Left renal cortex interstitium (tissue), 4 donors: ENCODE measurements at regions not wholly inside any gene's neighbourhood (a gene's known extent, or its start where the extent isn't known, plus 50 kb on each side); places are given as distances from the start of the nearest gene placed in this dataset.
A peak's percentile ranks its signal among the peaks of the same experiment; 100 is the strongest.

Experiments
- DNase-seq, 4 donors: peaks; one replicate each; pipeline ENCODE4 v3.0.0-alpha.2; 2013; ENCODE audit warnings: low read depth in 4 of 4, low spot score in 2 of 4, missing footprints in 1 of 4

DNA sequence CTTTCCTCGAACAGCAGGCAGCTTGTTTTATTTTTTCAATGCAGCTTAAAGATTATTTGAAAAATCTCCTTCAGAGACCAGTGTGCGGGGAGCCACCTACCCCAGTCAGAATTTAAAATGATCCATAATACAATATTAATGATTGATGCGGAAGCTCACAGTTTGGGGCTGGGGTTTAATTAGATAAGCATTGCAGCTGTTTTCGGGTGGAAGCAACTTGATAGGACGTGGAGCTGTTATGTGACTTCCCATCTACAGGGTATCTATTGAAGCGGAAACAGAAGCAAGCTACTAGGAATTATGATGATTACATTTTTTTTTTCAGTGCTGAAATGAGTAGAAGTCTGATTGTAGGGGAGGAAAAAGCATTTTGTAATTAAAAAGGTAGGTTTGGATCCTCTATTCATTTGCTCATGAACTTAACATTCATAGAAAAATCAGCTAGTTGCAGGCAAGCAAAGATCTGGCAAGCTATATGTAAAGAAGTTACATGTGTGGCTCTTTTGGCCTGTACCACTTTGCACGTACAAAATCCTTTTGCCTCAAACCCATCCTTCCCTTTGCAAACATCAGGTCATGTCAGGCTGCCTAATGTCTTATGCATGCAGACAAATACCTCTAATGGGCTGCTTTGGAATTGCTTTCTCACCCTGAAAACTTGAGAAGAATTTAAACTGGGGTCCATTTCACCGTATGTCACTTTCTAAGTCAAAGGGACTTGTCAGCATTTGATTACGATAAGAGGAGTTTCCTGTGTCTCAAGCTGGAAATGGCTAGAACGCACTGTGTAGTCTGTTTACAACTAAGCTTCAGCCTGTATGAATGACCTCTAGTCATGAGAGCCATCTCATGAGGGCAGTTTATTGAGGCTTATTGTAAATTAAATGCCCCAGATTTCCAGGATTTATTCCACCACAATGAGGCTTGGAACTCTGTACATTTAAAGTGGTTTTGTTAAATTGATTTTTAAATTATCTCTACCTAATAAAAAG lies 267.1 kb upstream of the TMTC4 start:
- no peak for DNase-seq

DNA sequence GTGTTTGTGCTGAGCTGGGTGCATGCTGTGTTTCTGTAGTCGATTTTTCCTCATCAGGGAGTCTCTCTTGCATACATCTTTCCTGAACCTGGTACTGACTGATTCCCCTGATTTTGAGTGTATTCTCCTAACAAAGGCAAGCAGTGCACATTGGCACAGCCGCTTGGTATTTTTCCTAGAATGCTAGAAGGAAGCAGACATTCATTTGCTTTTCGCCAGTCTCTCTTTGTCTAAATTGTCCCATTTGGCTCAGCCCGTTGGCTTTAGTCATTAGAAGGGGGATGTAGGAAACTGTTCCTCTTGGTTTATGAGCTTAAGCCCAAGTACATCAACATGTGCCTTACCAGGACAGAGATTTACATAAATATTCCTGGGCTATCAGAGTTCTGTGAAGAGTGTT lies 266.1 kb upstream of the TMTC4 start:
- no peak for DNase-seq

DNA sequence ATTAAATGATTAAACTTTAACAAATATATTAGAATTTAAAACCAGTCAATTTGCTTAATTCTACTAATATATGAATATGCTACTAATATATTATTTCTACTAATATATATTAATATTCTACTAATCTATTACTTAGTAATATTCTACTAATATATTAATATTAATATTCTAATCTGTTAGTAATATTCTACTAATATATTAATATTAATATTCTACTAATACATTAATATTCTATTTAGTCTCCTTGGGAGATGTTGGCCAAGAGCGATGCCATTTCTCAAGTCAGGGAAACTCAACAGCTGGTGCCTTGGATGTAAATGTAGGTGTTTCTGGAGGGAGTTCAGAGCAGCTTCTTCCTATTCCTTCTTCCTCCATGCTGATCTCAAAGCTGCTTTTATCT lies 259.2 kb upstream of the TMTC4 start:
- DNase-seq, result no peak

DNA sequence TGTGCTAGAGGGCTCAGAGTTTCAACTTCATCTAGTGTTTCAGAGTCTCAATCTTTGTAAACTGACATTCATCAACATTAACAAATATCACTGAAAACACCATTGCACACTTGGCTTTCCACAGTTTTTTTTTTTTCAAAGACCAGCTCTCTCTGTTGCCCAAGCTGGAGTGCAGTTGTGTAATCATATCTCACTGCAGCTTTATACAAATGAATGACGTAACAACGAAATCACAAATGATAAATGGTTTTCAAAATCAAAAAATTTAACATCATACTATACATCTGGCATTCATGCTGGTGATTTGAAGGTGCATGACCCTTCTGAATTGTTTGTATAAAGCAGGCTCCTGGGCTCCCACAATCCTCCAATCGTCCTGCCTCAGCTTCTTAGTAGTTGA lies 248.0 kb upstream of the TMTC4 start:
- no peak for DNase-seq

DNA sequence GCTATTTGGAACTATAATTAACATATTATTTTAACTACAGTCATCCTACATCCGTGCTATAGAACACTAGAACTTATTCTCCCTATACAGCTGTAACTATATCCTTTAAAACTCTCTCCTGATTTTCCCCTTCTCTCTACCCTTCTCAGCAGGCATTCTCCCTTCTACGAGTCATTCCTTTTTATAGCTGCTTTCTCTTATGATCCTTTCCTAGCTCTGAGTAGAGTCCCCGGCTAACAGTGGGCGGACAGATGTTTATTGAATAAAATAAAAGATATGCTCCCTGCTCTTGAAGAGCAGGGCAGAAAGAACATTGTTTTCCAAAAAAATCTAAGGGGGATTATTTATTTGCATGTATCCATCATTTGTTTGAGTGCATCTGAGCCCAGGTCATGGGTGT lies 246.5 kb upstream of the TMTC4 start:
- DNase-seq, result no peak

DNA sequence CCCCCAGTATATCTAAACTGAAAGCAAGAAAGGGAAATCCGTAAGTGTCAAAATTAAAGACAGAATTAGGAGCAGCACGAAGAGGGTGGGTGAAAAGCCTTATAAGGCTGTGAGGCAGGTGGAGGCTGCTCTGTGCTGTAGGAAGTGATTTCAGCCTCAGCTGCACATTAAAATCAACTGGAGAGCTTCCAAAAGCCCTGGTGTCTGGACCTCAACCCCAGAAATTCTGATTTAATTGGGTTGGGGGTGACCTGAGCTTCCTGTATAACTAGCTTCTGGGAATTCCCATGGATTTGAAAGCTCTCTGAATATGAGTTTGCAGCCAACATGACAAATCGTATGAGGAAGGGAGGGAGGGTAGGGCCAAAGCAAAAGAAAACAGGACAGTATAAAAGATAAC lies 242.4 kb upstream of the TMTC4 start:
- no peak for DNase-seq

DNA sequence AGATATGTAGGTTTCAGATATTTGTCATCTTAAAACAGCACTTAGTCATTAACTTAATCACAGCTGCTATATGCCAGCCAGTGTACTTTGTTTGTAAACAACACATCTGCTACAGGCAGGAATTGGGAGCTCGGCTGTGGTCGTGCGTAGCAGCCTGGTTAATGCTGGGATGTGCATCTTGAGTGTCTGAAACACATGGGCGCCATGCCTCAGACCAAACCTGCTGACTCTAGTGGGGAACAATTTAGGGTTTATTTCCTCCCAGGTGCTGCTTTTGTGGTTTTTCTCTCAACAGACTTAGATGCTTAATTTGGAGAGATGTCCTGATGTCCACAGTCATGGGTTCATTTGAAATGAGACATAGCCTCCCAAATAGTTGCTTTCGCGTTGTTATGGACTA lies 238.5 kb upstream of the TMTC4 start:
- no peak for DNase-seq

DNA sequence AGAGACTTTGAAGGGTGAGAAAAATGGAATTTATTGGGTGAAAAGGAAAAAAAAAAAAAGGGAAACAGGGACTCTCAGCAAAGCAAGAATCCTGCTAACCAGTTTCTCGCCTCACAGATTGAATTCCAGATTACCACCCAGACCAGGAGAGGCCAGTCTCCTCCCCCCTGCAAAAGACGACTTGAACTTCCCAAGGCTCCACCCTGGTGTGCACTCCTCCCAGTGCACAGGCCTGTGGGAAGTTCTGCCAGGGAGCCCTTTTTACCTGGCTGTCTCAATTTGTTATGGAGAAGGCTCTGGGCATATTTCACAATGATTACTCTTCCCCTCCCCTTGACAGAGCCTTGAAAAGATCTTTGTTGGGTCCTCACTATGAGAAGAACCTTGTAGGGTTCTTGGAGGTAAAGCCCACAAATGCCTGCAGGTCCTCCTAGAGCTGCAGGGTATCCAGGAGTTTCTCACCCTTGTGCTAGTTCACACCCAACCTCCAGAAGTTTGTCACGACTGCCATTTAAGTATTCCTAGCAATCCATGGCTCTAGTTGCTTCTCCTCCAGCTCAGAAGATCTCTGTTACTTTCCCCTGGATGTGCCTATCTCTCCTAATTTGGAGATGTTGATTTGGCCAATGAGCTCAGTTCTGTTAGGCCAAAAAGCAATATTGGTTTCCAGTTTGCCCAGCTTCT lies 229.8 kb upstream of the TMTC4 start:
- no peak for DNase-seq

DNA sequence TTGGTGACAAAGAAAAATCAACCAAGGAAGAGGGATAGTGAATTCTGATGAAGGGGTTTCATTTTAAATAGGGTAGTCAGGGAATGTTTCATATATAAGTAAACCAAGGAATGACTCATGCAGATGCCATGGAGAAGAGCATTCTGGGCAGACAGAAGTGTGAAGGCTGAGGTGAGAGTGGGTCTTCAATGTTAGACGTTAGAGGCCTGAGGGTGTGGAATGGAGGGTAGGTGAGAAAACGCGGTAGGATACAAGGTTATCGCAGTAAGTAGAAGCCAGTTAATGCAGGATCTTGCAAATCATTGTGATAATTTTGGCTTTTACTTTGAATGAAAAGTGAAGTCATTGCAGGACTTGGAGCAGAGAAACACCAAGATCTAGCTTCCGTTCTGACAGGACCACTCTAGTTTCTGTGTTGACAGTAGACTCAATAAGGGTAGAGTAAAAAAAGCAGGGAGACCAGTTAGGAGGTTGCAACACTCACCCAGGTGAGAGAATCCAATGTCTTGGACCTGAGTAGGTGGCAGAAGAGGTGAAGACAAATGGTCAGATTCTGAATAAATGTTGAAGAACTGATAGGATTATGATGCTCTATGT lies 225.2 kb upstream of the TMTC4 start:
- no peak for DNase-seq

DNA sequence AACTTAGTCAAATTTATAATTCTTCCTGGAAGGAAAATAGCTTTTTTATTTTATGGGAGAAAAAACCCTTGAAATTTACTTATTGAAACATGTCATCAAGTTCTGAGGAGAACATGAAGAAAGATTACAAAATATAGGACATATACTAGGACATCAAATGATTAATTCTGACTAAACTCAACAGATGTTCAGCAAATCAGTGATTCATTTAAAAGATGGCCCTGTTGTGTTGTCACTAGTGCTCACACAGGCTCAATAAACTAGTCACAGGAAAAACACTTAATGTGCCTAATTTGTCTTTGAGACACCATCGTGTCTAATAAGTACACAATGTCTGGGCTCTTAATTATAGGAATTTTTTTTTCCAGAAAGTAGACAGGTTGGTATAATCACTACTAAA lies 223.8 kb upstream of the TMTC4 start:
- DNase-seq, result no peak

DNA sequence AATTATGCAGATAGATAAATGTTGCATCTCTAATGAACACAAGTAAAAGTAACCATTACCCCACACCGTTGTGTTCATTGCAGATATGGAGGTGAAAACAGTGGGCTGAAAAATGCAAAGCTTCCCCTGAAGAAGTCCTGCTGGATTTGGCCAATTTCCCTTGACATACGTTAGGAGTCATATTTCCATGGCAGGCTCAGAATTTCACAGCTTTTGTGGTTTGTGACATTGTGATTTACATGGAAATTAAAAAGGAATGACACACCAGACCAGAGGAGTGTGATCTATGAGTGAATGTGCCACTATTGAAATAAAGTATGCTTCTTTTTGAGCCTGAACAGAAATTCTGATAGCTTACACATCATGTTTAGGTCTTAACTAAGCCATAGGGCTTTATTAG lies 221.1 kb upstream of the TMTC4 start:
- DNase-seq, result no peak

DNA sequence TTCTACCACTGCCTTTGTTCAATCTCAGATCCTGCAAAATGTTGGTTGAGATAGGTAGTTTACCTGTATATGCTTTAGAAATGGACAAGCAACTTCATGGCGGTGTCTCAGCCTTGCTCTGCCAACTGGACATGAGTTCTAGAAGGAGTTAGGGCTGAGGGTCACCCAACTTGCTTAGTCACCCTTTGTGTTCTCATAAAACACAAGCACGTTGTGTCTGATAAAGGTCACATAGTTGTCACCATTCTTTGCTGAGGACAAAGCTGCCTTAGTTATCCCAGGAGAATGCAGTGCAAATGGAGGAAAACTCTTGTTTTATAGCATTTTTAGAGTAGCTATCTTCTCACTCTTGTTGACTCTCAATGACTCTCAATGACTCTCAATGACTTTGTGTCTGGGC lies 218.4 kb upstream of the TMTC4 start:
- no peak for DNase-seq

DNA sequence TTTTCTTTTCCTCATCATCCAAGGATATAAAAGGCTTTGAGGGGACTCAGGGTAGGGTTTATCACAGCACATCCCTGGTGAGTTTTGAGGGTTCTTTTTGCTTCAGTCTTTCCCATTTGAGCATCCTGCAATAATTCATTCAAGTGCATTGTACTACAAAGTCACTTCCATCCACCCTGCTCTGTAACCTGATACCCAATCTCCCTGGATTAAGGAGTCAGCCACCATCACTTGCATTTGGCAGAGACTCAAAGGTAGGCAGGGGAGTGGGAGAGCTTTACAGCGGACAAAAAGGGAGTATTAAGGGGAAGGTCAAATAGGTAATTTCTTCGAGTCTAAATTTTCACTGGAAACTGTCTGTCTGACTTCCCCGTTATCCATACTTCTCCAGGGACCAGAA lies 216.1 kb upstream of the TMTC4 start:
- DNase-seq, result peak in 1 of 4 donors; percentile 2

DNA sequence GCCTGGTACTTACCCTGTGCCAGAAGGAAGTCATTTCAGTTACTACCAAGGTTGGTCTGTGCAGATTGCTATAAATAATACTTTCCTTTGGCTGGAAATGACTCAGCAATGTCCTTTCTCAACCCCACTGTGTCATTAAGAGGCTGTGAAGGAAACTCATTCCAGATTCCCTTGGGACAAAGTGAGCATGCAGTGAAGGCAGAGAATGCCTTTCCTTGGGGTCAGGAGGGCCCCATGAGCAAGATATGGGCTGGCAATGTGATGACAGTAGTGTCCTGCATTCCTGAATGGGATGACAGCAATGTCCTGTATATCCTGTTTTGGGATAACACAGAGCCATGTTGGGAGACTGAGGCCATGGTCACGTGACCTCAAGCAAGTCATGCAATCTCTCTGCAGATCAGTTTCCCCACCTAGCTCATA lies 213.1 kb upstream of the TMTC4 start:
- no peak for DNase-seq

DNA sequence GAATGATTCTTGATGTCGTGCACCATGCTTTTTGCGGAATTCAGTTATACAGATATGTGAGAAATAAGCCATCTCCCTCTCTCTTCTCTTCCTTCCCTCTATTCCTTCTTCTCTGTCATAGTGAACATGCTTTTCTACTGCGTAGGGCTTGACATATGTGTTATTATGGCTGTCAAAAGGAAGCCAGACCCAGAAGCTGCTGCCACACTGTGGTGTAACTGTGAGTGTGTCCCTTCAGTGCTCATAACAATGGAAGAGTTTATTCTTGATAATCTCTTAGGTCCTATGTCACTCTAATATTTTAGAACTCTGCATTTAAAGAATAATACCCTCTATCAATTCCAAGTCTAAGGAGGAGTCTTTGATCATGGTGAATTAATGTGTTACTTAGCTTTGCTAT lies 208.9 kb upstream of the TMTC4 start:
- no peak for DNase-seq

DNA sequence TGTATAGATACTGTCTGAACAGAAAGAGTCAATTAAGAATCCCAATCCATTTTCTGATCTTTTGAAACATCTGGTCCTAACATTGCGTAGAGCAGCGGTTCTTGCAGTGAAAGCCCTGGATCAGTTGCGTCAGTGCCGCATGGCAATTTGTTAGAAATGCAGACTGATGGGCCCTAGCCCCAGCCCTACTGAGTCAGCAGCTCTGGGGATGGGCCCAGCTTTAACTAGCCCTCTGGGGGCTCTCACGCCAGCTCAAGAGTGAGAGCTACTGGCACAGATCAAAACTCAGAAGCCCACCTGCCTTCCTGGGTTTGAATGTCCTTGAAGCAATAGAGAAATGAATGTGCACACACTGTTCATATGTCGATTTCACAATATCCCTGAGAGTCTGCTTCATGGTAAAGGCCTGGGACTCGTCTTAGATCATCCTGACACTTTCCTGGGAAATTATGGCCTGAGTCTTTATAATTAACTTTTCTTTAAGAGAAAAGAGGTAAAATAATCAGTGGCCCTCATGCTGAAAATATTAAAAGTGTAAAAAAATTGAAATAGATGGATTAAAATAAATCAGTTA lies 206.8 kb upstream of the TMTC4 start:
- DNase-seq, result no peak

DNA sequence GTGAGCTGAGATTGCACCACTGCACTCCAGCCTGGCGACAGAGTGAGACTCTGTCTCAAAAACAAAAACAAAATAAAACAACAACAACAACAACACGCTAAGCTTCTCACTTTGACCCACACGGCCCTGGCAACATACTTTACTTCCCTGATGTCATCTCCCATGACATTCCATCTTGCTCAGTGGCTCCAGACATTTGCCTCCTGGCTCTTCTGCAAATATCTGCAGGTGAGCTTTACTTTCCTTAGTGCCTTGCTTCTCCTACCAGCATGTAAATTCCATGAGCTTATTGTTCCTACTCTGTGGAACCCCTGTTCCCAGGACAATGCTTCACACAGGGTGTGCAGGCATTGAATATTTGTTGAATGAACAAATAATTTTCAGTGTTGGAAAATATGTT lies 205.6 kb upstream of the TMTC4 start:
- DNase-seq, result no peak

DNA sequence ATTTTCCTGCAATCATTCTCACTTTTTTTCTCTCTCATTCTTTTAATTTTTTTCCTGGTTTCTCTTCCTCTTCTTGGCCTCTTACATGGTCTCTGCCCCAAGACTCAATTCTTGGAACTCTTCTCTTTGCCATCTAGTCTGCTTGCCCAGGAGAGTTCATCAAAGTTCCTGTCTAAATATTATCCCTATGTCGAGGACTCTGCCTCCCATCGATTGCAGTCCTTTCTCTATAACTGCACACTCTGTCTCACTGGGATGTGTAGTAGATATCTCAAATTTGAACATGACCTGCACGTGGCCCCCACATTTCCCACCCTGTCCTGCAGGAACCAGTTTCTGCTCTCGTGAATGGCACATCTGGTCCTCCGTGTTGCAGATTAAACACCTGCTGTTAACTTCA lies 204.7 kb upstream of the TMTC4 start:
- DNase-seq, result no peak

DNA sequence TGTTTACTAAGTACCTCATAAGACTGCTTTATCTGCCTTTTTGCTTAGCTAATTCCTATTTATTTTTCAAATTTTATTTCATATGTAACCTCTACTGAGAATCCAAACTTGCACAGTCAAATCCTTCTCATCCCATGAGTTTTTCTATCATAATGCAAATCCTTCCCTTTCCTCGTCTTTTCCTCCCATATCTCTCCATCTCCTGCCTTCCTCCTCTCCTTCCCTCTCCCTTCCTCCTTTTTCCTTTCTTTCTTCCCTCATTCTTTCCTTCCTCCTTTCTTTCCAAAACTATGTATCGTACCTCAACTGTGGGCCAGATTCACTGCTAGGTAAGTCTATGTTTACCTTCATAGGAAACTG lies 201.4 kb upstream of the TMTC4 start:
- no peak for DNase-seq

DNA sequence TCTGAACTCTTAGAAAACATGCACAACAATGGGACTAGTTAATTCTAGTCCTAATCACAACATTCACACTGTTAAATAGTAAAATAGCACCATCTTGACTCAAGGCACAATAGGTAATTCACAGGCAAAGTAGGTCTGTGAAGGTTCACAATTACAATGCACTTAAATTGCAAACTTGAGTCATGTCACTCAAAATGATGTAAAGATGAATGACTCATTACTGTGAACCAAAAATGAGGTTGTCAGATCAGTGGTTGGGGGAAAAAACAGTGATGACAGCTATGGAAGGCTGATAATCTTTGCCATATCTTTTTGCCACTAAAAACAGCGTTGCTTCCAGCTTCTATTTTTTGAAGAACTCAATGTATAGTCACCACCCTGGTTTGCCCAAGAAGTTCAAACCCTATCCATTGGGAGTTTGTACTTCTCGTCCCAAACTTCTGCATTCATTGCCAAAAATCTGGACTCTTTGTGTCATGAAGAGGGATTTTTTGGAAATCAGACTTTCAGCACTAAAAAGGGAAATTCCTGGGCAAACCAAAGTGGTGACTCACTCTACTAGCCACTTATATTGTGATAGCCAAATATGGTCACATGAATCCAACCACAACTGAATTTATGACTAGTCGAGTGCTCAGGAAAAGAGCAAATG lies 200.9 kb upstream of the TMTC4 start:
- no peak for DNase-seq

DNA sequence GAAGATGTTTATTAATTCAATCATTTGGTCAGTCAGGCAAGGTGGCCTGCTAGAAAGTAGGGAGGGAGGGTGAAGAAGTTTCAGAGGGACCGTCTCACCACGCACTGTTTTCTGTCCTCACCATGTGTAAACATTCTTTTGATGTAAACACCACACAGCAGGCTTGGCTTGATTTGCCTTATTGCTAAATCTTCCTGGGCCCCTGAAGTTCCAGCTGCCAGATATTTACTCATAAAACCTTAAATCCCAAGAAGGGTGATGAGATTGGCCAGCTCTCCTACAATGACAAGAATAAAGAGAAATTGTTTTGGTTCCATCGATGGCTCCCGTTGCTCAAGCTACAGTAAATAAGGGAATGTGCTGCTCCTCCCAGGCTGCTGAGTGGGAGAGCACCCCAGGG lies 198.2 kb upstream of the TMTC4 start:
- DNase-seq, result no peak
